ENCODE measurements at regions not wholly inside any gene's neighbourhood (a gene's known extent, or its start where the extent isn't known, plus 50 kb on each side); places are given as distances from the start of the nearest gene placed in this dataset.

DNA sequence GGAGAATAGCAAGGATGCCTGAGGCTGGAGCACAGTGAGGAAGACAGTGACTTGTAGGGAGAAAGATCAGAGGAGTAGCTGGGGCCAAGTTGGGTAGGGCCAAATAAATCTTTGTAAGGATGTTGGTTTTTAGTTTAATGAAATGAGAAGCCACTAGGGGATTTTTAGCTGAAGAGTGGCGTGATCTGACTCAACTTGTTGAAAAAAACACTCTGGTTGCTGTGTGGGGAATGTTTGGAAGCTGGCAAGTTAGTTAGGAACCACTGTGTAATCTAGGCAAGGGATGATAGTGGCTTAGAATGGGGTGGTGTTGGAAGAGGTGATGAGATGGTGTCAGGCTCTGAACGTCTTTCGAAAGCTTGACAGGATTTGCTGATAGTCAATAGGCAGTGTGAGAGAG, 176.1 kb upstream of the HDDC2 start:
- no peaks in the 10 kb centered on the region for H3K9me3 ChIP-seq
- no peak overlapping the region for H3K4me3 ChIP-seq
- H3K4me1 ChIP-seq, result no peaks in the 10 kb centered on the region
- H3K36me3 ChIP-seq, result no peaks in the 10 kb centered on the region
- DNase-seq (ENCODE audit: low spot score), result no peak
- H3K27ac ChIP-seq, result no peak overlapping the region
- no peaks in the 10 kb centered on the region for H3K27me3 ChIP-seq
- TF ChIP-seq, protein P1, sequence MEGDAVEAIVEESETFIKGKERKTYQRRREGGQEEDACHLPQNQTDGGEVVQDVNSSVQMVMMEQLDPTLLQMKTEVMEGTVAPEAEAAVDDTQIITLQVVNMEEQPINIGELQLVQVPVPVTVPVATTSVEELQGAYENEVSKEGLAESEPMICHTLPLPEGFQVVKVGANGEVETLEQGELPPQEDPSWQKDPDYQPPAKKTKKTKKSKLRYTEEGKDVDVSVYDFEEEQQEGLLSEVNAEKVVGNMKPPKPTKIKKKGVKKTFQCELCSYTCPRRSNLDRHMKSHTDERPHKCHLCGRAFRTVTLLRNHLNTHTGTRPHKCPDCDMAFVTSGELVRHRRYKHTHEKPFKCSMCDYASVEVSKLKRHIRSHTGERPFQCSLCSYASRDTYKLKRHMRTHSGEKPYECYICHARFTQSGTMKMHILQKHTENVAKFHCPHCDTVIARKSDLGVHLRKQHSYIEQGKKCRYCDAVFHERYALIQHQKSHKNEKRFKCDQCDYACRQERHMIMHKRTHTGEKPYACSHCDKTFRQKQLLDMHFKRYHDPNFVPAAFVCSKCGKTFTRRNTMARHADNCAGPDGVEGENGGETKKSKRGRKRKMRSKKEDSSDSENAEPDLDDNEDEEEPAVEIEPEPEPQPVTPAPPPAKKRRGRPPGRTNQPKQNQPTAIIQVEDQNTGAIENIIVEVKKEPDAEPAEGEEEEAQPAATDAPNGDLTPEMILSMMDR (IDR thresholded peaks at IDR 0.05), result no peak

DNA sequence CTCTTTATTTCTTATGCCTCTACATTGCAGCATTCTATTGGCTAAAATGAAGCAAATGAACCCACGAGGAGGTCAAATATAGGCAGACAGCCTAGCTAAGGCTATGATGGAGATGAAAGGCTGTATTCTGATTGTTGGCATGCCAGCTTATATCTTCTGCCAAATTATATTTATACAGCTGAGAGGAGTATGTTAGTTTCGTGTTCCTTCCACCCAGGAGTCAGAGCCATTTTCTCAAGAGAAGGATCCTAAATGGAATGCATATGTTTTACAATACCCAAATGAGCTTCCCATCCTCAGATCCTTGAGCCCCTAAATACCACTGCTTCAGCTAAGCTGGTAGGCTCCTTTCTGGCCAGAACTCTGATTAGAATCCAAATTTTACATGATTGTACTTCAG, 178.4 kb upstream of the HDDC2 start:
- Histone ChIP-seq H3K36me3 (no peaks in the 10 kb centered on the region), H3K4me3 (no peak overlapping the region), H3K4me1 (no peaks in the 10 kb centered on the region), H3K27ac (no peak overlapping the region), H3K27me3 (no peaks in the 10 kb centered on the region), H3K9me3 (no peaks in the 10 kb centered on the region)
- TF ChIP-seq, protein P1 (IDR thresholded peaks at IDR 0.05), result no peak
- DNase-seq (ENCODE audit: low spot score), result no peak

DNA sequence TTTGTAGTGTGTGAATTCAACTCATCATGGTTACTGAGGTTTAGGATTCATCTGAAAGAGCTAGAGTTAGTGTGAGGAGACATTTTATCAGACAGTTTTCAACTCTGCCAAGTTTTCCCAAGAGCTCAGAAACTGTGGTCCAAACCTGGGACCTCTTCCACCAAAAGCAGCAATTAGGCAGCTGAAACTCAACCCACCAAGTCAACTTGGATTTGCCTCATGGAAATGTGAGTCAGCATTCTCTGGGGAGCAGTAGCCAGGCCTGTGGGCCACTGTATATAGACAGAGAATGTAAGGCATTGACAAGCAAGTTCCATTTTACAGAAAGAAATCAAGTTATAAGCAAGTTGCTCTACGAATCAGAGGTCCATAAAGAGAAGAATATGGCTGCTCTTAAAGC, 178.8 kb upstream of the HDDC2 start:
- Histone ChIP-seq H3K27ac (no peak overlapping the region), H3K4me1 (no peaks in the 10 kb centered on the region), H3K4me3 (no peak overlapping the region), H3K27me3 (no peaks in the 10 kb centered on the region), H3K9me3 (no peaks in the 10 kb centered on the region), H3K36me3 (no peaks in the 10 kb centered on the region)
- TF ChIP-seq, protein P1 (IDR thresholded peaks at IDR 0.05), result no peak
- no peak for DNase-seq (ENCODE audit: low spot score)

DNA sequence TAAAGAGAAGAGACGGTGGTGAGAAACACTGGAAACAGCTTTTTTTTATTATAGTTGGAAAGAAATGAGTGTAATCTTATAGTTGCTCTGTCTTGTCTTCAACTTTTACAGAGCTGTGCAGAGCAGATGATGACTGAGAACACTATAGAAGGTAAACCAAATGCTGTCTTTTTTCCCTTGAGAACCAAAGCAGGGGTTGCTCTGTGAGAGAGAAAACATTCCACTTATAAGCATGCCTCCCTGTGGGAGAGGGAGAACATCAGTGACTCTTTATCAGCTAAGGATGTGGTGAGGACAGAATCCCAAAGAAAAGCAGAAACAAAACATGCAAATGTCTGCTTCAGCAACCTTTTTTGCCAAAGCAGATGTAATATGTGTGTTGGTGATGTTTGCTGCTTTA, 179.3 kb upstream of the HDDC2 start:
- TF ChIP-seq, protein P1 (IDR thresholded peaks at IDR 0.05), result no peak
- Histone ChIP-seq H3K4me3 (no peak overlapping the region), H3K27me3 (no peaks in the 10 kb centered on the region), H3K36me3 (no peaks in the 10 kb centered on the region), H3K27ac (no peak overlapping the region), H3K9me3 (no peaks in the 10 kb centered on the region), H3K4me1 (no peaks in the 10 kb centered on the region)
- DNase-seq (ENCODE audit: low spot score), result no peak

DNA sequence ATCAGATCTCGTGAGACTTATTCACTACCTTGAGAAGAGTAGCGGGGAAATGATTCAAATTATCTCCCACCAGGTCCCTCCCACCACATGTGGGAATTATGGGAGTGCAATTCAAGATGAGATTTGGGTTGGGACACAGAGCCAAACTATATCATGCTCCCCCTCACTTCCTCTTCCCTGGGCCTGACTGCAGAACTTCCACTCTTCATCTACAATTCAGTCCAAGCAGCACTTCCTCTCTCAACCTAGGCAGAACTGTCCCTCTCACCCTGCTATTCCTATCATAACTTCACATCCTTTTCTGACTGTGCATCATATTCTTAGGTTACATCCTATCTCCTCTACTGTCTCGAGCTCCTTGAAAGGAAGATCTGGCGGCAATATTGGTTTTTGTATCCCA, 184.0 kb upstream of the HDDC2 start:
- H3K9me3 ChIP-seq, result no peaks in the 10 kb centered on the region
- H3K4me1 ChIP-seq, result no peaks in the 10 kb centered on the region
- no peak overlapping the region for H3K27ac ChIP-seq
- no peaks in the 10 kb centered on the region for H3K36me3 ChIP-seq
- H3K4me3 ChIP-seq, result no peak overlapping the region
- TF ChIP-seq, protein P1 (IDR thresholded peaks at IDR 0.05), result no peak
- H3K27me3 ChIP-seq, result no peaks in the 10 kb centered on the region
- no peak for DNase-seq (ENCODE audit: low spot score)

DNA sequence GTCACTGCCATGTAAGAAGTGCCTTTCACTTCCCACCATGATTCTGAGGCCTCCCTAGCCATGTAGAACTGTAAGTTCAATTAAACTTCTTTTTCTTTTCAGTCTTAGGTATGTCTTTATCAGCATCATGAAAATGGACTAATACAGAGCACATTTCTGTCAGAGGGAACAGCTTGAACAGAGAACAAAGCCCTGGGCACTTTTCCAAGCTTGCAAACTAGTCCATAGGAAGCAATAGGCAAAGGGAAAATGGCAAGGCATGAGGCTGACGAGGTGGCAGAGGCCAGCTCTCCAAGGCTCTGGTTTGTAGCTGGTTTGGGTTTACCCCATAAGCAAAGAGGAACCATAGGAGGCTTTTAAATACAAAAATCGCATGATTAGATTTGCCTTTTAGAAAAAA, 185.1 kb upstream of the HDDC2 start:
- no peaks in the 10 kb centered on the region for H3K4me1 ChIP-seq

More for the DNA sequence above, 185.1 kb upstream of the HDDC2 start:
- no peak overlapping the region for H3K27ac ChIP-seq
- TF ChIP-seq, protein P1 (IDR thresholded peaks at IDR 0.05), result no peak
- H3K9me3 ChIP-seq, result no peaks in the 10 kb centered on the region
- DNase-seq (ENCODE audit: low spot score), result no peak
- no peak overlapping the region for H3K4me3 ChIP-seq
- H3K27me3 ChIP-seq, result no peaks in the 10 kb centered on the region
- no peaks in the 10 kb centered on the region for H3K36me3 ChIP-seq

All from right atrium auricular region (tissue), 2 donors.